Type B pancreatic cell (in vitro differentiated cells): ENCODE measurements at regions not wholly inside any gene's neighbourhood (a gene's known extent, or its start where the extent isn't known, plus 50 kb on each side); places are given as distances from the start of the nearest gene placed in this dataset.

Source experiments
- DNase-seq: peaks from one replicate; pipeline ENCODE4 v3.0.0; 2021; ENCODE audit warnings: mixed read lengths; ENCODE audit not compliant: unreplicated experiment; ENCODE audit errors: extremely low spot score
- H3K27ac Mint-ChIP-seq: 2 replicates; pipeline ENCODE4 v1.8.0; 2021; ENCODE audit warnings: mild to moderate bottlenecking, mixed read lengths
- H3K27me3 Mint-ChIP-seq: 2 replicates; pipeline ENCODE4 v1.8.0; 2021; ENCODE audit warnings: mixed read lengths
- H3K36me3 Mint-ChIP-seq: 2 replicates; pipeline ENCODE4 v1.8.0; 2021; ENCODE audit warnings: mixed read lengths
- H3K4me1 Mint-ChIP-seq: one replicate; pipeline ENCODE4 v1.8.0; 2021; ENCODE audit warnings: mixed read lengths; ENCODE audit not compliant: unreplicated experiment
- H3K4me3 Mint-ChIP-seq: 2 replicates; pipeline ENCODE4 v1.8.0; 2021; ENCODE audit warnings: mild to moderate bottlenecking, mixed read lengths
- H3K9me3 Mint-ChIP-seq: 2 replicates; pipeline ENCODE4 v1.8.0; 2021; ENCODE audit warnings: mixed read lengths
- CTCF ChIP-seq: fragments of 200-600 bp; sonication (generic); conservative IDR thresholded peaks from 2 replicates; pipeline ENCODE4 v1.5.0; 2021; ENCODE audit warnings: antibody characterized with exemption, mild to moderate bottlenecking

DNA sequence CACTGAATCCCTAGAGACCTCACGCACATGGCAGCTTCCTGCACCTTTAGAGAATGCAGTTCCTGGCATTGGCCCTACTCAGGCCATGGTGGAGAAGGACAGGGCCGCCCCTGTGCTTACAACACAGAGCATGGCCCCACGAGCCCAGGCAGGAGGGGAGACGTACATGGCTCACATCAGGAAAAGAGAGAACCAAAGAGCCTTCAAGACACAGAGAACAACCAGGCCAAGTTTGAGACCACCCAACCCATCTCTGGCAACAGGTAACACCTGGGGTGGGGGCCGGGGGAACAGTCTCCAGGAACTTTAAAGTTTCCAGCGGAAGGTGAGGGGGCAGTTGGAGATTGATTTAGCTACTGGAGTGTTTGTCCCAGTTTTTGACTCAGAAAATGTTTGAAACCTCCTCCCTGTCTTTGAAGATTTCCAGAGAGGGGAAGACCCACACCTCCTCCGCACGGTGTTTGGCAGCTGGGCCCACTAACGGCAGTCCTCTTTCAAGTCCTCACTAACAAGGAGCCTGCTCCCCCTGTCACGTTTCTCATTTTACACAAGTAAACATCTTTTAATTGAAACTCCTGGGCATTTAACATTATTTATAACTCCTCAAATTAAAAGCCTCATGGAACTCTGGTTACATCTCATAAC is 1423.8 kb downstream of the TBC1D22A start:
- Mint-ChIP-seq H3K27ac (no peak overlapping the region), H3K9me3 (peaks cover 1% of the 10 kb centered on the region), H3K36me3 (no peaks in the 10 kb centered on the region), H3K4me3 (no peak overlapping the region), H3K27me3 (no peaks in the 10 kb centered on the region), H3K4me1 (no peaks in the 10 kb centered on the region)
- DNase-seq = no peak
- TF ChIP-seq CTCF = no peak

DNA sequence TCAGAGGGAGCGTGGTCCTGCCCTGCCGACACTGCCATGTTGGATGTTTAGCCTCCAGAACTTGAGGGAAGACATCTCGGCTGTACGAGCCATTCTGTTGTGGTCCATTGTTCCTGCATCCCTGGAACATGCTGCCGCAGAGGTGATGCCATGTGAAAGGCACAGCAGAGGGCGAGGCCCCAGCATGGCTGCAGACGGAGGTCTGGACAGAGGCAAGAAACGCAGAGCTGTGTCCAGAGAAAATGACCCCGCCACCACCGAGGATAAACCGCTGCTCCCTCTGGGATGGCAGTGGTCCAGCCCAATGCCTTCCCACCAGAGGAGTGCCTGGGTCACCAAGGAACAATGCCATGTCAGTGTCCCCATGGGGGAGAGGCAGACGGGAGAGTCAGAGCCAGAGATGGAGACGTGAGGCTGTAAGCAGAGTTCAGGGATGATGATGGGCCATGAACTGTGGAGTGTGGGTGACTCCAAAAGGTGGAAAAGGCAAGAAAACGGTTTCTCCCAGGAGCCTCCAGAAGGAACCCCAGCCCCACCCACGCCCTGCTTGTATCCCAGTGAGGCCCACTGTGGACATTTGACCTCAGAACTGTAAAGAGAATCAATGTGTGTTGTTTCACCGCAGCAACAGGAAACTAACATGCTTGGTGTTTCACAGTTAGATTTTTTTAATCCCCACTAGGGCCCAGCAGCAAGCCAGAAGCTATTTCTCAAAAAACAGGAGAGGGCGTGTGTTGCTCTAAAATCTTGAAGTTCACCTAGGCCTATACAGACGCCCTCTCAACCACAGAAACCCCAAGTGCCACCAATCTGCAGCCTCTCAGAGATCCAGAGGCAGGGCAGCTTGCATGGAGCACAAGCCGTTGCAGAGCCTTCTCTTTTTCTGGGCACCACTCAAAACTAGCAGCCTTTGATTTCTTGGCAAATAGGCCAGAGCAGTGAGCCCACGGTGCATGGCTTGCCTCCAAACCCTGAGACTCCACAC is 1422.9 kb downstream of the TBC1D22A start:
- no peak for DNase-seq
- no peak overlapping the region for H3K4me3 Mint-ChIP-seq
- no peaks in the 10 kb centered on the region for H3K4me1 Mint-ChIP-seq
- no peak for TF ChIP-seq CTCF
- H3K36me3 Mint-ChIP-seq = no peaks in the 10 kb centered on the region
- H3K27ac Mint-ChIP-seq = no peak overlapping the region
- no peaks in the 10 kb centered on the region for H3K9me3 Mint-ChIP-seq
- no peaks in the 10 kb centered on the region for H3K27me3 Mint-ChIP-seq

GRCh38 chr22:48182846-48183805 is 1420.7 kb downstream of the TBC1D22A start:
- Mint-ChIP-seq H3K4me3 (no peak overlapping the region), H3K27me3 (peaks cover 7% of the 10 kb centered on the region), H3K9me3 (no peaks in the 10 kb centered on the region), H3K4me1 (no peaks in the 10 kb centered on the region), H3K36me3 (no peaks in the 10 kb centered on the region), H3K27ac (no peak overlapping the region)
- no peak for TF ChIP-seq CTCF
- DNase-seq = no peak

DNA sequence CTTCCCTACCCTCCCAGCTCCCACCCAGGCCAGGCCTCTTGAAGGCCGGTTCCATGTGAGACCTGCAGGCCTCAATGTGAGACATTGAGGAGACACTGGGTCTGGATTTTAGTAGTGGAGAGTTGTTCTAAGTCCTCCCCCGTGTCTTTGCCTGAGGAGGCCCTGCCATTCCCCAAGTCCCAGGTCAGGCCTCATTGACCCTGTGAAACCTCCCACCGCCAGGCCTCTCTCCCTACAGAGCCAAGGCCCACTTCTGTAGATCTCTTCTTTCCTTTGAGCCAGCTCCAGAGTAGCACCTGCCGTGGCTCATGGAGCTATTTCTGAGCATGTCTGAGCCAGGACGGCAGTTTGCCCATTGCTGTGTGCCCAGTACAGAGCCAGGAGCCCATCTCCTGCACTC is 1419.6 kb downstream of the TBC1D22A start:
- no peaks in the 10 kb centered on the region for H3K4me1 Mint-ChIP-seq
- no peaks in the 10 kb centered on the region for H3K9me3 Mint-ChIP-seq
- peaks cover 12% of the 10 kb centered on the region for H3K27me3 Mint-ChIP-seq
- DNase-seq = no peak
- no peak for TF ChIP-seq CTCF
- no peak overlapping the region for H3K27ac Mint-ChIP-seq
- H3K36me3 Mint-ChIP-seq = no peaks in the 10 kb centered on the region
- no peak overlapping the region for H3K4me3 Mint-ChIP-seq

GRCh38 chr22:48181263-48181955 is 1419.0 kb downstream of the TBC1D22A start:
- DNase-seq = no peak
- no peak for TF ChIP-seq CTCF
- H3K27ac Mint-ChIP-seq = no peak overlapping the region
- no peaks in the 10 kb centered on the region for H3K9me3 Mint-ChIP-seq
- H3K27me3 Mint-ChIP-seq = peaks cover 17% of the 10 kb centered on the region
- no peaks in the 10 kb centered on the region for H3K4me1 Mint-ChIP-seq
- H3K4me3 Mint-ChIP-seq = no peak overlapping the region
- H3K36me3 Mint-ChIP-seq = no peaks in the 10 kb centered on the region
